ENCODE measurements at regions not wholly inside any gene's neighbourhood (a gene's known extent, or its start where the extent isn't known, plus 50 kb on each side); places are given as distances from the start of the nearest gene placed in this dataset.

- TF ChIP-seq, protein P1, sequence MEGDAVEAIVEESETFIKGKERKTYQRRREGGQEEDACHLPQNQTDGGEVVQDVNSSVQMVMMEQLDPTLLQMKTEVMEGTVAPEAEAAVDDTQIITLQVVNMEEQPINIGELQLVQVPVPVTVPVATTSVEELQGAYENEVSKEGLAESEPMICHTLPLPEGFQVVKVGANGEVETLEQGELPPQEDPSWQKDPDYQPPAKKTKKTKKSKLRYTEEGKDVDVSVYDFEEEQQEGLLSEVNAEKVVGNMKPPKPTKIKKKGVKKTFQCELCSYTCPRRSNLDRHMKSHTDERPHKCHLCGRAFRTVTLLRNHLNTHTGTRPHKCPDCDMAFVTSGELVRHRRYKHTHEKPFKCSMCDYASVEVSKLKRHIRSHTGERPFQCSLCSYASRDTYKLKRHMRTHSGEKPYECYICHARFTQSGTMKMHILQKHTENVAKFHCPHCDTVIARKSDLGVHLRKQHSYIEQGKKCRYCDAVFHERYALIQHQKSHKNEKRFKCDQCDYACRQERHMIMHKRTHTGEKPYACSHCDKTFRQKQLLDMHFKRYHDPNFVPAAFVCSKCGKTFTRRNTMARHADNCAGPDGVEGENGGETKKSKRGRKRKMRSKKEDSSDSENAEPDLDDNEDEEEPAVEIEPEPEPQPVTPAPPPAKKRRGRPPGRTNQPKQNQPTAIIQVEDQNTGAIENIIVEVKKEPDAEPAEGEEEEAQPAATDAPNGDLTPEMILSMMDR (IDR thresholded peaks at IDR 0.05; ENCODE audit: insufficient read depth, low read length), result no peak
- TF ChIP-seq POLR2AphosphoS5 (IDR thresholded peaks at IDR 0.05; ENCODE audit: low read depth), result no peak
- TF ChIP-seq, protein P2, sequence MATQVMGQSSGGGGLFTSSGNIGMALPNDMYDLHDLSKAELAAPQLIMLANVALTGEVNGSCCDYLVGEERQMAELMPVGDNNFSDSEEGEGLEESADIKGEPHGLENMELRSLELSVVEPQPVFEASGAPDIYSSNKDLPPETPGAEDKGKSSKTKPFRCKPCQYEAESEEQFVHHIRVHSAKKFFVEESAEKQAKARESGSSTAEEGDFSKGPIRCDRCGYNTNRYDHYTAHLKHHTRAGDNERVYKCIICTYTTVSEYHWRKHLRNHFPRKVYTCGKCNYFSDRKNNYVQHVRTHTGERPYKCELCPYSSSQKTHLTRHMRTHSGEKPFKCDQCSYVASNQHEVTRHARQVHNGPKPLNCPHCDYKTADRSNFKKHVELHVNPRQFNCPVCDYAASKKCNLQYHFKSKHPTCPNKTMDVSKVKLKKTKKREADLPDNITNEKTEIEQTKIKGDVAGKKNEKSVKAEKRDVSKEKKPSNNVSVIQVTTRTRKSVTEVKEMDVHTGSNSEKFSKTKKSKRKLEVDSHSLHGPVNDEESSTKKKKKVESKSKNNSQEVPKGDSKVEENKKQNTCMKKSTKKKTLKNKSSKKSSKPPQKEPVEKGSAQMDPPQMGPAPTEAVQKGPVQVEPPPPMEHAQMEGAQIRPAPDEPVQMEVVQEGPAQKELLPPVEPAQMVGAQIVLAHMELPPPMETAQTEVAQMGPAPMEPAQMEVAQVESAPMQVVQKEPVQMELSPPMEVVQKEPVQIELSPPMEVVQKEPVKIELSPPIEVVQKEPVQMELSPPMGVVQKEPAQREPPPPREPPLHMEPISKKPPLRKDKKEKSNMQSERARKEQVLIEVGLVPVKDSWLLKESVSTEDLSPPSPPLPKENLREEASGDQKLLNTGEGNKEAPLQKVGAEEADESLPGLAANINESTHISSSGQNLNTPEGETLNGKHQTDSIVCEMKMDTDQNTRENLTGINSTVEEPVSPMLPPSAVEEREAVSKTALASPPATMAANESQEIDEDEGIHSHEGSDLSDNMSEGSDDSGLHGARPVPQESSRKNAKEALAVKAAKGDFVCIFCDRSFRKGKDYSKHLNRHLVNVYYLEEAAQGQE (IDR thresholded peaks at IDR 0.05; ENCODE audit: insufficient replicate concordance, low read depth), result no peak
These were observed 149.9 kb downstream of the ZNF326 start for GRCh38 chr1:90144820-90145219.

Measured in HL-60 (cell line).